GM18508 (cell line): ENCODE measurements at regions not wholly inside any gene's neighbourhood (a gene's known extent, or its start where the extent isn't known, plus 50 kb on each side); places are given as distances from the start of the nearest gene placed in this dataset.

ENCODE experiments used
- ATAC-seq: cut with Tn5 transposase; IDR thresholded peaks from one replicate; pipeline ENCODE4 v1.9.1; 2021; ENCODE audit warnings: moderate number of reproducible peaks; ENCODE audit not compliant: insufficient read depth, unreplicated experiment

- no peak for ATAC-seq
These were observed 836.6 kb upstream of the TMEM132C start for GRCh38 chr12:127430401-127430800.

GRCh38 chr12:127431177-127431576 lies 835.8 kb upstream of the TMEM132C start:
- ATAC-seq, result no peak

- ATAC-seq, result no peak
These were observed 835.4 kb upstream of the TMEM132C start for GRCh38 chr12:127431594-127431993.

- no peak for ATAC-seq
These were observed 831.5 kb upstream of the TMEM132C start for GRCh38 chr12:127435439-127435838.

GRCh38 chr12:127438512-127439244 lies 828.3 kb upstream of the TMEM132C start:
- ATAC-seq, result no peak

GRCh38 chr12:127445581-127446139 lies 821.3 kb upstream of the TMEM132C start:
- ATAC-seq, result no peak

- ATAC-seq, result no peak
These were observed 818.1 kb upstream of the TMEM132C start for GRCh38 chr12:127448906-127449305.

GRCh38 chr12:127450826-127451225 lies 816.1 kb upstream of the TMEM132C start:
- ATAC-seq, result no peak

GRCh38 chr12:127455347-127456265 lies 811.4 kb upstream of the TMEM132C start:
- ATAC-seq, result no peak

GRCh38 chr12:127457726-127458125 lies 809.2 kb upstream of the TMEM132C start:
- ATAC-seq, result no peak

- ATAC-seq, result no peak
These were observed 807.8 kb upstream of the TMEM132C start for GRCh38 chr12:127459166-127459565.

GRCh38 chr12:127459687-127460086 lies 807.3 kb upstream of the TMEM132C start:
- ATAC-seq, result no peak

GRCh38 chr12:127463237-127463636 lies 803.7 kb upstream of the TMEM132C start:
- no peak for ATAC-seq

- no peak for ATAC-seq
These were observed 797.6 kb upstream of the TMEM132C start for GRCh38 chr12:127469331-127469730.

GRCh38 chr12:127473766-127474165 lies 793.2 kb upstream of the TMEM132C start:
- no peak for ATAC-seq

- no peak for ATAC-seq
These were observed 787.7 kb upstream of the TMEM132C start for GRCh38 chr12:127479256-127479655.

- ATAC-seq, result no peak
These were observed 786.1 kb upstream of the TMEM132C start for GRCh38 chr12:127480775-127481314.

GRCh38 chr12:127482950-127483349 lies 784.0 kb upstream of the TMEM132C start:
- ATAC-seq, result no peak

- ATAC-seq, result no peak
These were observed 781.4 kb upstream of the TMEM132C start for GRCh38 chr12:127485528-127485927.

GRCh38 chr12:127487031-127487430 lies 779.9 kb upstream of the TMEM132C start:
- ATAC-seq, result no peak

GRCh38 chr12:127489061-127489460 lies 777.9 kb upstream of the TMEM132C start:
- ATAC-seq, result no peak
